Stimulated activated naive CD8-positive, alpha-beta T cell treated with anti-CD3 and anti-CD28 coated beads, Interleukin-15, amount 100 ng/mL, for 72 hours (primary cell): ENCODE measurements at regions not wholly inside any gene's neighbourhood (a gene's known extent, or its start where the extent isn't known, plus 50 kb on each side); places are given as distances from the start of the nearest gene placed in this dataset.
A peak's percentile ranks its signal among the peaks of the same experiment; 100 is the strongest.
"Not testable (repeated sequence)": the region's sequence is repeated elsewhere in the genome, so short reads cannot be mapped to it uniquely, and the experiment has no call there.

Experiments used
- ATAC-seq: fragments of 150-1000 bp; cut with Tn5 transposase; 2 replicates; pipeline ENCODE4 v1.10.0; 2021; ENCODE audit warnings: mild to moderate bottlenecking, moderate library complexity
- DNase-seq, 2 donors: peaks; one replicate each; pipeline ENCODE4 v3.0.0; 2021 to 2022
- H3K27ac Mint-ChIP-seq, 2 donors: one replicate each; pipeline ENCODE4 v1.8.0; 2022; ENCODE audit warnings: mild to moderate bottlenecking in 2 of 2, mixed read lengths in 2 of 2, moderate library complexity in 2 of 2
- H3K27me3 Mint-ChIP-seq: one replicate; pipeline ENCODE4 v1.8.0; 2022; ENCODE audit warnings: mixed read lengths
- H3K4me1 Mint-ChIP-seq: one replicate; pipeline ENCODE4 v1.8.0; 2022; ENCODE audit warnings: mild to moderate bottlenecking, mixed read lengths
- H3K4me3 Mint-ChIP-seq, 2 donors: one replicate each; pipeline ENCODE4 v1.8.0; 2022; ENCODE audit warnings: mild to moderate bottlenecking in 2 of 2, mixed read lengths in 2 of 2, moderate library complexity in 1 of 2
- H3K9me3 Mint-ChIP-seq, 2 donors: one replicate each; pipeline ENCODE4 v1.8.0; 2022; ENCODE audit warnings: mixed read lengths in 2 of 2

GRCh38 chr4:160034501-160034900 is 931.6 kb downstream of the RAPGEF2 start:
- Mint-ChIP-seq H3K27ac (no peak overlapping the region), H3K27me3 (no peaks in the 10 kb centered on the region), H3K4me1 (no peaks in the 10 kb centered on the region), H3K4me3 (no peak overlapping the region), H3K9me3 (no peaks in the 10 kb centered on the region)
- no peak for DNase-seq
- ATAC-seq: no peak

- ATAC-seq (no peak), DNase-seq (no peak)
- Mint-ChIP-seq H3K9me3 (no peaks in the 10 kb centered on the region), H3K27ac (no peak overlapping the region), H3K4me3 (no peak overlapping the region), H3K27me3 (no peaks in the 10 kb centered on the region), H3K4me1 (no peaks in the 10 kb centered on the region)
Observed at GRCh38 chr4:160038615-160039014, 935.7 kb downstream of the RAPGEF2 start.

GRCh38 chr4:160044693-160045092 is 941.8 kb downstream of the RAPGEF2 start:
- Mint-ChIP-seq H3K27me3 (no peaks in the 10 kb centered on the region), H3K4me1 (no peaks in the 10 kb centered on the region), H3K9me3 (peaks cover 5 to 16% of the 10 kb centered on the region in 2 donors), H3K4me3 (no peak overlapping the region), H3K27ac (no peak overlapping the region)
- ATAC-seq: no peak
- DNase-seq: no peak

GRCh38 chr4:160082432-160083207 is 979.7 kb downstream of the RAPGEF2 start:
- H3K4me3 Mint-ChIP-seq: no peak overlapping the region
- no peaks in the 10 kb centered on the region for H3K4me1 Mint-ChIP-seq
- ATAC-seq: no peak

GRCh38 chr4:160091631-160092030 is 988.8 kb downstream of the RAPGEF2 start:
- ATAC-seq (no peak), DNase-seq (no peak)
- no peaks in the 10 kb centered on the region for H3K27me3 Mint-ChIP-seq
- no peak overlapping the region for H3K27ac Mint-ChIP-seq
- no peaks in the 10 kb centered on the region for H3K4me1 Mint-ChIP-seq
- H3K9me3 Mint-ChIP-seq: peaks cover 21 to 24% of the 10 kb centered on the region in 2 donors
- H3K4me3 Mint-ChIP-seq: no peak overlapping the region

More at GRCh38 chr4:160082432-160083207, 979.7 kb downstream of the RAPGEF2 start:
- peaks cover 13 to 32% of the 10 kb centered on the region in 2 donors for H3K9me3 Mint-ChIP-seq
- H3K27me3 Mint-ChIP-seq: no peaks in the 10 kb centered on the region
- no peak overlapping the region for H3K27ac Mint-ChIP-seq
- DNase-seq: no peak

GRCh38 chr4:160100316-160100715 is 997.4 kb downstream of the RAPGEF2 start:
- no peak overlapping the region for H3K27ac Mint-ChIP-seq
- peaks cover 1 to 10% of the 10 kb centered on the region in 2 donors for H3K9me3 Mint-ChIP-seq
- DNase-seq: no peak

GRCh38 chr4:160110891-160111290 is 1008.0 kb downstream of the RAPGEF2 start:
- no peak overlapping the region for H3K27ac Mint-ChIP-seq
- no peak overlapping the region for H3K4me3 Mint-ChIP-seq
- DNase-seq: no peak
- ATAC-seq: no peak
- H3K27me3 Mint-ChIP-seq: no peaks in the 10 kb centered on the region
- H3K4me1 Mint-ChIP-seq: no peaks in the 10 kb centered on the region
- peaks cover 27 to 35% of the 10 kb centered on the region in 2 donors for H3K9me3 Mint-ChIP-seq

More at GRCh38 chr4:160100316-160100715, 997.4 kb downstream of the RAPGEF2 start:
- Mint-ChIP-seq H3K4me1 (no peaks in the 10 kb centered on the region), H3K27me3 (no peaks in the 10 kb centered on the region), H3K4me3 (no peak overlapping the region)
- ATAC-seq: no peak

GRCh38 chr4:160117686-160118085 is 1014.8 kb downstream of the RAPGEF2 start:
- Mint-ChIP-seq H3K27me3 (no peaks in the 10 kb centered on the region), H3K27ac (no peak overlapping the region), H3K4me1 (no peaks in the 10 kb centered on the region), H3K4me3 (no peak overlapping the region), H3K9me3 (peaks cover 18 to 19% of the 10 kb centered on the region in 2 donors)
- ATAC-seq (no peak), DNase-seq (no peak)

- H3K4me3 Mint-ChIP-seq: peak overlapping the region in 1 of 2 donors; percentile 50
- not testable (repeated sequence) for H3K27me3 Mint-ChIP-seq
Observed at GRCh38 chr4:160125576-160126287, 1022.9 kb downstream of the RAPGEF2 start.

GRCh38 chr4:160127211-160127610 is 1024.3 kb downstream of the RAPGEF2 start:
- no peak for ATAC-seq
- Mint-ChIP-seq H3K27ac (no peak overlapping the region), H3K27me3 (no peaks in the 10 kb centered on the region)

More at GRCh38 chr4:160125576-160126287, 1022.9 kb downstream of the RAPGEF2 start:
- not testable (repeated sequence) for H3K4me1 Mint-ChIP-seq, ATAC-seq, H3K9me3 Mint-ChIP-seq, H3K27ac Mint-ChIP-seq
- peak in 1 of 2 donors; percentile 9 for DNase-seq

GRCh38 chr4:160129439-160129838 is 1026.6 kb downstream of the RAPGEF2 start:
- no peak for DNase-seq
- no peak for ATAC-seq
- Mint-ChIP-seq H3K27ac (no peak overlapping the region), H3K4me1 (no peaks in the 10 kb centered on the region), H3K27me3 (no peaks in the 10 kb centered on the region), H3K4me3 (no peak overlapping the region), H3K9me3 (peaks cover 10 to 17% of the 10 kb centered on the region in 2 donors)

More at GRCh38 chr4:160127211-160127610, 1024.3 kb downstream of the RAPGEF2 start:
- no peak for DNase-seq
- peaks cover under 1 to 12% of the 10 kb centered on the region in 2 donors for H3K9me3 Mint-ChIP-seq
- H3K4me3 Mint-ChIP-seq: no peak overlapping the region
- no peaks in the 10 kb centered on the region for H3K4me1 Mint-ChIP-seq

GRCh38 chr4:160136021-160136420 is 1033.1 kb downstream of the RAPGEF2 start:
- Mint-ChIP-seq H3K27me3 (no peaks in the 10 kb centered on the region), H3K9me3 (peaks cover 10 to 17% of the 10 kb centered on the region in 2 donors), H3K4me1 (no peaks in the 10 kb centered on the region), H3K4me3 (no peak overlapping the region), H3K27ac (no peak overlapping the region)
- no peak for ATAC-seq
- no peak for DNase-seq

GRCh38 chr4:160141206-160141605 is 1038.3 kb downstream of the RAPGEF2 start:
- no peaks in the 10 kb centered on the region for H3K27me3 Mint-ChIP-seq
- no peak overlapping the region for H3K27ac Mint-ChIP-seq
- ATAC-seq (no peak), DNase-seq (no peak)
- H3K9me3 Mint-ChIP-seq: peaks cover 6% of the 10 kb centered on the region in 2 donors
- no peak overlapping the region for H3K4me3 Mint-ChIP-seq
- no peaks in the 10 kb centered on the region for H3K4me1 Mint-ChIP-seq

GRCh38 chr4:160142579-160142978 is 1039.7 kb downstream of the RAPGEF2 start:
- Mint-ChIP-seq H3K4me3 (no peak overlapping the region), H3K9me3 (peaks cover 6% of the 10 kb centered on the region in 2 donors), H3K4me1 (no peaks in the 10 kb centered on the region), H3K27me3 (no peaks in the 10 kb centered on the region), H3K27ac (no peak overlapping the region)
- ATAC-seq (peak; percentile 31), DNase-seq (no peak)

- Mint-ChIP-seq H3K27me3 (no peaks in the 10 kb centered on the region), H3K4me1 (no peaks in the 10 kb centered on the region), H3K4me3 (no peak overlapping the region), H3K9me3 (peaks cover 6% of the 10 kb centered on the region in 2 donors), H3K27ac (no peak overlapping the region)
- ATAC-seq (no peak), DNase-seq (no peak)
Observed at GRCh38 chr4:160143574-160143973, 1040.7 kb downstream of the RAPGEF2 start.

- ATAC-seq (no peak), DNase-seq (no peak)
- Mint-ChIP-seq H3K4me1 (no peaks in the 10 kb centered on the region), H3K9me3 (peaks cover 5 to 15% of the 10 kb centered on the region in 2 donors), H3K27ac (no peak overlapping the region), H3K27me3 (no peaks in the 10 kb centered on the region), H3K4me3 (no peak overlapping the region)
Observed at GRCh38 chr4:160159457-160159856, 1056.6 kb downstream of the RAPGEF2 start.
